Ovary (tissue), 7 donors: ENCODE measurements at regions not wholly inside any gene's neighbourhood (a gene's known extent, or its start where the extent isn't known, plus 50 kb on each side); places are given as distances from the start of the nearest gene placed in this dataset.

Experiments used
- DNase-seq, 5 donors: peaks; one replicate each; pipeline ENCODE4 v3.0.0-alpha.2; 2019 to 2020
- H3K27ac ChIP-seq, 2 donors: fragments of 200-600 bp; one replicate each; pipeline versions ENCODE4 v1.5.1 to v1.8.0; 2019 to 2022
- H3K27me3 ChIP-seq: fragments of 200-600 bp; one replicate; pipeline ENCODE4 v1.8.0; 2022
- H3K36me3 ChIP-seq: fragments of 200-600 bp; sonication (generic); one replicate; pipeline ENCODE4 v1.5.1; 2019
- H3K4me1 ChIP-seq: one replicate; pipeline ENCODE4 v1.8.1; 2013; ENCODE audit warnings: mild to moderate bottlenecking, moderate library complexity; ENCODE audit not compliant: insufficient read depth
- H3K4me3 ChIP-seq: fragments of 200-600 bp; sonication (generic); one replicate; pipeline ENCODE4 v1.5.1; 2017
- H3K9me3 ChIP-seq, 2 donors: fragments of 200-600 bp in 1 of 2; sonication (generic) in 1 of 2; one replicate each; pipeline versions ENCODE4 v1.5.1 to v1.8.1; 2013 to 2019; ENCODE audit warnings: mild to moderate bottlenecking in 1 of 2, moderate library complexity in 1 of 2
- EP300 ChIP-seq: sonication (generic); formaldehyde crosslinking; IDR thresholded peaks from one replicate; pipeline ENCODE4 v1.6.1; 2017; ENCODE audit warnings: antibody characterized with exemption
- POLR2A ChIP-seq: fragments of 450-650 bp; IDR thresholded peaks from one replicate; pipeline ENCODE4 v1.6.1; 2017; ENCODE audit warnings: antibody characterized with exemption, mild to moderate bottlenecking, moderate library complexity
- WGBS, 3 donors: extraction: QIAGEN DNeasy Blood & Tissue Kit in 1 of 3; methylation state at CpG; one replicate each; pipeline versions ENCODE4 v1.1.5 to v1.1.7; 2013 to 2017; 5-methylcytosine and 5-hydroxymethylcytosine counted together
- intact Hi-C, 4 donors: fragments of 100-400 bp; cut with DNase I; formaldehyde crosslinking; loops; one replicate each; pipeline versions ENCODE4 v1.11.0 to v1.15.1; 2022 to 2023
- TF ChIP-seq, protein P1 (sequence below), 3 donors: fragments of 450-650 bp in 2 of 3; fragments of 200-600 bp in 1 of 3; IDR thresholded peaks; one replicate each; pipeline versions ENCODE4 v1.5.1 to v1.8.0; 2016 to 2022; ENCODE audit warnings: antibody characterized with exemption in 3 of 3, mild to moderate bottlenecking in 1 of 3
- donor health status: DM: no; HTN: no; CAD: no; lungs with moderate emphysema.
- donor health status: DM: no; HTN: no; CAD: no.
- donor health status: Bipolar disorder and iron deficiency.
- donor health status: DM: no; HTN: no; CAD: no.
- donor health status: DM: yes; HTN: yes; CAD: no.

DNA sequence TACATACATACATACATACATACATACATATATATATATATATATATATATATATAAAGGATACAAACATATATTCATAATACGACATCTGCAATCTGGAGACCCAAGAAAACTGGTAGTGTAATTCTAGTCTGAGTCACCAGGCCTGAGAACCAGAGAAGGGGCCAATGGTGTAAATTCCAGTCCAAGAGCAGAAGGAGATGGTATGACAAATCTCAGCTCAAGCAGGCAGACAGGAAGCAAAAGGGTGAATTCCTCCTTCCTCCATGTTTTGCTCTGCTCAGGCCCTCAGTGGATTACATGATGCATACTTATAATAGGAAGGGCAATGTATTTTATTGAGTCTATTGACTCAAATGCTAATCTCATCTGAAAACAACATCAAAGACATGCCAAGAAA is 1060.4 kb upstream of the TMPRSS15 start:
- intact Hi-C loops = no loop called here

DNA sequence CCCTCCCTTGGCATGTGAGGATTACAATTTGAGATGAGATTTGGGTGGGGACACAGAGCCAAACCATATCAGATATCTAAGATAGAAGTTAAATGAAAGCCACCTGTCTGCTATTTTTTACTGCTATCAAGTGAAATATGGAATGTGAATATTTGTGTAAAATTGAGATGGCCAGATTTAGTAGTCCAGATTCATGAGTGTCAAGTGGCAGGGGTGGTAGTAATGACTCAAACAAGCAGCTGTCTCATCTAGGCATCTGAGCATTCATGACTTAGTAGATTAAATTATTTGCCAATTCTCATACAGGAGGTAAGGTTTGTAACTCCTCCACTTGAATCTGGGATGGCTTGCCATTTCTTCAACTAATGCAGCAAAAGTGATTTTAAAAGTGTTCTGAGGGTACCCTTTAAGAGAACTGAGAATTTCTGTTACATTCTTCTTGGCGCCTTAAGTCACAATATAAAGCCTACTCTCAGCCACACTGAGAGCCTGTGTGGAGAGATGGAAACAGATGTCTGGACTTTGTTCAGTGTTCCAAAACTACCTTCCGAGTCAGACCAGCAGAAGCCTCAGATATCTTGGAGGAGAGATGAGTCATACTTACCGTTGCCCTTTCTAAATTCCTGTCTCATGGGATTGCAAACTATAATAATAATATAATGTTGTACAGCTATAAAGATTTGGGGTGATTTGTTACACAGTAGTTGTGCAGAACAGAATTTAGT is 1065.6 kb upstream of the TMPRSS15 start:
- 69 to 82% (median 76%) methylated on average over 3 of the region's 3 CpGs for WGBS, 3 donors
- H3K9me3 ChIP-seq = no peaks in the 10 kb centered on the region
- TF ChIP-seq POLR2A (no peak), EP300 (no peak)
- TF ChIP-seq, protein P1, sequence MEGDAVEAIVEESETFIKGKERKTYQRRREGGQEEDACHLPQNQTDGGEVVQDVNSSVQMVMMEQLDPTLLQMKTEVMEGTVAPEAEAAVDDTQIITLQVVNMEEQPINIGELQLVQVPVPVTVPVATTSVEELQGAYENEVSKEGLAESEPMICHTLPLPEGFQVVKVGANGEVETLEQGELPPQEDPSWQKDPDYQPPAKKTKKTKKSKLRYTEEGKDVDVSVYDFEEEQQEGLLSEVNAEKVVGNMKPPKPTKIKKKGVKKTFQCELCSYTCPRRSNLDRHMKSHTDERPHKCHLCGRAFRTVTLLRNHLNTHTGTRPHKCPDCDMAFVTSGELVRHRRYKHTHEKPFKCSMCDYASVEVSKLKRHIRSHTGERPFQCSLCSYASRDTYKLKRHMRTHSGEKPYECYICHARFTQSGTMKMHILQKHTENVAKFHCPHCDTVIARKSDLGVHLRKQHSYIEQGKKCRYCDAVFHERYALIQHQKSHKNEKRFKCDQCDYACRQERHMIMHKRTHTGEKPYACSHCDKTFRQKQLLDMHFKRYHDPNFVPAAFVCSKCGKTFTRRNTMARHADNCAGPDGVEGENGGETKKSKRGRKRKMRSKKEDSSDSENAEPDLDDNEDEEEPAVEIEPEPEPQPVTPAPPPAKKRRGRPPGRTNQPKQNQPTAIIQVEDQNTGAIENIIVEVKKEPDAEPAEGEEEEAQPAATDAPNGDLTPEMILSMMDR (IDR thresholded peaks at IDR 0.05) = no peak
- no peak for DNase-seq
- no peaks in the 10 kb centered on the region for H3K27me3 ChIP-seq
- no peak overlapping the region for H3K4me3 ChIP-seq
- no peak overlapping the region for H3K27ac ChIP-seq
- intact Hi-C loops = no loop called here
- H3K4me1 ChIP-seq = no peaks in the 10 kb centered on the region
- H3K36me3 ChIP-seq = no peaks in the 10 kb centered on the region

More for the DNA sequence above, 1060.4 kb upstream of the TMPRSS15 start:
- no peaks in the 10 kb centered on the region for H3K4me1 ChIP-seq
- no peaks in the 10 kb centered on the region for H3K36me3 ChIP-seq
- no peaks in the 10 kb centered on the region for H3K27me3 ChIP-seq
- TF ChIP-seq, protein P1 (IDR thresholded peaks at IDR 0.05) = no peak
- TF ChIP-seq EP300 = no peak
- TF ChIP-seq POLR2A = no peak
- H3K9me3 ChIP-seq = no peaks in the 10 kb centered on the region
- no peak for DNase-seq
- H3K4me3 ChIP-seq = no peak overlapping the region
- H3K27ac ChIP-seq = no peak overlapping the region
- 92 to 100% (median 95%) methylated on average over 1 of the region's 1 CpG for WGBS, 3 donors

DNA sequence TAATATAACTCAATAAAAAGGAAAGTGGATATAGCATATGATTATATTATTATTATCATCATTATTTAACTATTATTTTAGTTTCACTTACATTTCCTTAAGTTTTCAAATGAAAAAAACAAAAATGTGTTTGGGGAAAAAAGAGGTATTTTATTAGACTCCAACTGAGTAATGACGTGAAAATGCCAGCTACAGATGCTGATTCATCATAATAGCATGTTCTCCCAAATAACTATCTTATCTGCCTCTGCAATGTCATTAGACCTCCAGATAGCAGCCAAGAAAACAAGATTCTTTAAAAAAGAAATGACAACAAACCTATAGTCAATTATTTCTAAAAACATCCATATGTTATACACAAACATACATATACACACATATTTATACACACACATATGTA is 1071.9 kb upstream of the TMPRSS15 start:
- H3K27me3 ChIP-seq = no peaks in the 10 kb centered on the region
- TF ChIP-seq, protein P1 (IDR thresholded peaks at IDR 0.05) = no peak
- TF ChIP-seq EP300 (no peak), POLR2A (no peak)
- no peaks in the 10 kb centered on the region for H3K4me1 ChIP-seq
- DNase-seq = no peak
- H3K4me3 ChIP-seq = no peak overlapping the region
- no peaks in the 10 kb centered on the region for H3K9me3 ChIP-seq
- WGBS, 3 donors = 22 to 38% (median 30%) methylated on average over 1 of the region's 1 CpG
- intact Hi-C loops = no loop called here
- H3K36me3 ChIP-seq = no peaks in the 10 kb centered on the region
- no peak overlapping the region for H3K27ac ChIP-seq

DNA sequence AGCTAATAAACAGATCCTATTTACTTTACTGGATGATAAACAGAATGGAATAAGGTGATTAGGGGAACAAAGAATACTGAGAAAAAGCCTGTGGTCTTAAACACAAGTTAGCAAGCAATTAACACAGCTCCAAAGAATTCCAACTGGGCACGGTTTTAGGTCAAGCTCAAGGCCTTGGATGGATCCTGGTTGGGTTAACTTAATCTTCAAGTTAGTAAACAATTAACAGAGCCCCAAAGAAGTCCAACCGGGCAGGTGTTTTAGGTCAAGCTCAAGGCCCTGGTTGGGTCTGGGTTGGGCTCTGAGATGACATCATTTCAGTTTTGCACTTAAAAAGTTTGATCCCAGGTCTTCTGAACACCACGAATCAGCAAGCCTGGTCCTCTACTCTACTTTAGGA is 1086.3 kb upstream of the TMPRSS15 start:
- no peak for DNase-seq
- Histone ChIP-seq H3K36me3 (no peaks in the 10 kb centered on the region), H3K4me1 (no peaks in the 10 kb centered on the region), H3K27ac (no peak overlapping the region), H3K4me3 (no peak overlapping the region), H3K27me3 (no peaks in the 10 kb centered on the region), H3K9me3 (no peaks in the 10 kb centered on the region)
- WGBS, 3 donors = 27 to 42% (median 33%) methylated on average over 3 of the region's 3 CpGs
- TF ChIP-seq POLR2A (no peak), EP300 (no peak)
- TF ChIP-seq, protein P1 (IDR thresholded peaks at IDR 0.05) = no peak
- intact Hi-C loops = no loop called here
